HepG2 (cell line): ENCODE measurements at regions not wholly inside any gene's neighbourhood (a gene's known extent, or its start where the extent isn't known, plus 50 kb on each side); places are given as distances from the start of the nearest gene placed in this dataset.

Experiments used
- AKAP8 ChIP-seq: sonication (generic); formaldehyde crosslinking; IDR thresholded peaks from 2 replicates; pipeline ENCODE4 v1.5.1; 2020; ENCODE audit warnings: mild to moderate bottlenecking, missing genetic modification reagents
- CCDC6 ChIP-seq: sonication (generic); formaldehyde crosslinking; IDR thresholded peaks from 2 replicates; pipeline ENCODE4 v1.8.1; 2022; ENCODE audit warnings: mild to moderate bottlenecking, missing genetic modification reagents, moderate library complexity
- FOXA3 ChIP-seq: IDR thresholded peaks from 2 replicates; pipeline ENCODE4 v1.6.1; 2016; ENCODE audit warnings: missing genetic modification reagents, missing compliant biosample characterization
- HOXD1 ChIP-seq: sonication (generic); formaldehyde crosslinking; IDR thresholded peaks from 2 replicates; pipeline ENCODE4 v1.5.0; 2020; ENCODE audit warnings: missing genetic modification reagents
- IKZF1 ChIP-seq: fragments of 450-650 bp; IDR thresholded peaks from 2 replicates; pipeline ENCODE4 v1.7.1; 2016
- KDM1A ChIP-seq: IDR thresholded peaks from 2 replicates; pipeline ENCODE4 v1.6.1; 2016; ENCODE audit warnings: missing compliant biosample characterization
- MEIS1 ChIP-seq: sonication (generic); formaldehyde crosslinking; IDR thresholded peaks from 2 replicates; pipeline ENCODE4 v1.9.0; 2021; ENCODE audit warnings: mild to moderate bottlenecking, missing genetic modification reagents, moderate library complexity, borderline replicate concordance
- MEIS2 ChIP-seq: sonication (generic); formaldehyde crosslinking; IDR thresholded peaks from 2 replicates; pipeline ENCODE4 v1.9.0; 2021; ENCODE audit warnings: mild to moderate bottlenecking, missing genetic modification reagents
- MIER3 ChIP-seq: IDR thresholded peaks from 2 replicates; pipeline ENCODE4 v1.6.1; 2016; ENCODE audit warnings: missing compliant biosample characterization, borderline replicate concordance
- NBN ChIP-seq: fragments of 450-650 bp; conservative IDR thresholded peaks from 2 replicates; pipeline ENCODE4 v1.6.1; 2017
- RBM22 ChIP-seq: fragments of 200-400 bp; formaldehyde crosslinking; optimal IDR thresholded peaks from 2 replicates; pipeline ENCODE3; 2017; ENCODE audit warnings: mild to moderate bottlenecking, low read length, moderate library complexity
- RNF219 ChIP-seq: sonication (generic); formaldehyde crosslinking; IDR thresholded peaks from 2 replicates; pipeline ENCODE4 v1.5.0; 2020; ENCODE audit warnings: mild to moderate bottlenecking, missing genetic modification reagents
- SAP130 ChIP-seq: IDR thresholded peaks from 2 replicates; pipeline ENCODE4 v1.6.1; 2016; ENCODE audit warnings: low read depth
- SIN3A ChIP-seq: IDR thresholded peaks from 2 replicates; pipeline ENCODE4 v1.6.1; 2011; ENCODE audit warnings: low read depth, mild to moderate bottlenecking, control low read depth, low read length, borderline replicate concordance
- SMAD1 ChIP-seq: sonication (generic); formaldehyde crosslinking; IDR thresholded peaks from 2 replicates; pipeline ENCODE4 v1.4.0; 2020; ENCODE audit warnings: missing genetic modification reagents, low read depth, mild to moderate bottlenecking, borderline replicate concordance
- TBP ChIP-seq: sonication (generic); formaldehyde crosslinking; IDR thresholded peaks from 2 replicates; pipeline ENCODE4 v1.5.0; 2020; ENCODE audit warnings: missing genetic modification reagents
- ZBTB38 ChIP-seq: sonication (generic); formaldehyde crosslinking; IDR thresholded peaks from 2 replicates; pipeline ENCODE4 v1.5.1; 2020; ENCODE audit warnings: mild to moderate bottlenecking, missing genetic modification reagents
- ZBTB49 ChIP-seq: sonication (generic); formaldehyde crosslinking; IDR thresholded peaks from 2 replicates; pipeline ENCODE4 v1.4.0; 2020; ENCODE audit warnings: missing genetic modification reagents, borderline replicate concordance
- ZFP82 ChIP-seq: sonication (generic); formaldehyde crosslinking; IDR thresholded peaks from 2 replicates; pipeline ENCODE4 v1.5.1; 2020; ENCODE audit warnings: mild to moderate bottlenecking, missing genetic modification reagents, borderline replicate concordance
- ZMYM2 ChIP-seq: sonication (generic); formaldehyde crosslinking; IDR thresholded peaks from 2 replicates; pipeline ENCODE4 v1.8.0; 2022; ENCODE audit warnings: mild to moderate bottlenecking, missing genetic modification reagents
- ZMYM4 ChIP-seq: sonication (generic); formaldehyde crosslinking; IDR thresholded peaks from 2 replicates; pipeline ENCODE4 v1.8.1; 2023; ENCODE audit warnings: mild to moderate bottlenecking, missing genetic modification reagents
- ZNF10 ChIP-seq: sonication (generic); formaldehyde crosslinking; IDR thresholded peaks from 2 replicates; pipeline ENCODE4 v1.4.0; 2020; ENCODE audit warnings: mild to moderate bottlenecking, low read depth, missing genetic modification reagents, borderline replicate concordance
- ZNF501 ChIP-seq: sonication (generic); formaldehyde crosslinking; IDR thresholded peaks from 2 replicates; pipeline ENCODE4 v1.5.1; 2020; ENCODE audit warnings: mild to moderate bottlenecking, moderate library complexity, missing genetic modification reagents
- ZNF563 ChIP-seq: sonication (generic); formaldehyde crosslinking; IDR thresholded peaks from 2 replicates; pipeline ENCODE4 v1.8.0; 2022; ENCODE audit warnings: mild to moderate bottlenecking, moderate library complexity, missing genetic modification reagents
- ZNF598 ChIP-seq: sonication (generic); formaldehyde crosslinking; IDR thresholded peaks from 2 replicates; pipeline ENCODE4 v1.5.1; 2020; ENCODE audit warnings: mild to moderate bottlenecking, missing genetic modification reagents, borderline replicate concordance
- ZSCAN22 ChIP-seq: sonication (generic); formaldehyde crosslinking; IDR thresholded peaks from 2 replicates; pipeline ENCODE4 v1.4.0; 2020; ENCODE audit warnings: mild to moderate bottlenecking, missing genetic modification reagents
- TF ChIP-seq, protein P1 (sequence below): sonication (generic); formaldehyde crosslinking; IDR thresholded peaks from 2 replicates; pipeline ENCODE4 v1.4.0; 2020; ENCODE audit warnings: missing genetic modification reagents

DNA sequence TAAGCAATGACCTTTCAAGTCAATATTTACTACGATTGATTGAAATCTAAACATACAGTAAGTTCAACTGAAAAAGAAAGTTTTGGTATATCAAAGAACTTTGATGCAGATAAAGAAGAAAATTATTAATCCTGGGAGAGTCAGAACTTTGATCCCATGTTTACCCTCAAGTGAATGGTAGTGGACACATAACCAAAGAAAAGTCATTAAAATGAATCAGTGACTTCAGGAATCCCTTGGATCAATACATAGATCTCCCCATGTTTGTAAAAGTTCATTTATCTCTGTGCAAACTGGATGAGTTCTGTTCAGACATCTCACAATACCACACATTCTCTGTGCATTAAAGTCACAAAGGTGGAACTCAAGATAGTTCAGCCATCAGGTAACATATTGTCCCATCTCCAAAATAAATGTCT lies 75.5 kb upstream of the RELN start (continued):
- TF ChIP-seq MEIS2 (CRISPR knock-in tag) (no peak), KDM1A (CRISPR knock-in tag) (peak; percentile 64; the same call in 1 of the 2 replicates), MIER3 (peak; percentile 82; the same call in 1 of the 2 replicates), FOXA3 (CRISPR knock-in tag) (peak; percentile 99), CCDC6 (CRISPR knock-in tag) (no peak), HOXD1 (peak; percentile 94; the same call in 1 of the 2 replicates), ZMYM4 (CRISPR knock-in tag) (0 out of 2 replicates have a peak, but pooled peaks have one; percentile 57), RNF219 (CRISPR knock-in tag) (0 out of 2 replicates have a peak, but pooled peaks have one; percentile 33), NBN (no peak), ZNF501 (no peak), RBM22 (no peak), ZBTB38 (no peak), MEIS1 (no peak), ZFP82 (CRISPR knock-in tag) (no peak), IKZF1 (no peak), ZNF10 (CRISPR knock-in tag) (no peak), ZNF563 (no peak), ZMYM2 (CRISPR knock-in tag) (no peak), SIN3A (no peak), ZBTB49 (CRISPR knock-in tag) (no peak), AKAP8 (CRISPR knock-in tag) (no peak), ZSCAN22 (CRISPR knock-in tag) (no peak), SAP130 (CRISPR knock-in tag) (peak; percentile 79), SMAD1 (no peak), TBP (CRISPR knock-in tag) (no peak), ZNF598 (CRISPR knock-in tag) (no peak)
- TF ChIP-seq, protein P1, sequence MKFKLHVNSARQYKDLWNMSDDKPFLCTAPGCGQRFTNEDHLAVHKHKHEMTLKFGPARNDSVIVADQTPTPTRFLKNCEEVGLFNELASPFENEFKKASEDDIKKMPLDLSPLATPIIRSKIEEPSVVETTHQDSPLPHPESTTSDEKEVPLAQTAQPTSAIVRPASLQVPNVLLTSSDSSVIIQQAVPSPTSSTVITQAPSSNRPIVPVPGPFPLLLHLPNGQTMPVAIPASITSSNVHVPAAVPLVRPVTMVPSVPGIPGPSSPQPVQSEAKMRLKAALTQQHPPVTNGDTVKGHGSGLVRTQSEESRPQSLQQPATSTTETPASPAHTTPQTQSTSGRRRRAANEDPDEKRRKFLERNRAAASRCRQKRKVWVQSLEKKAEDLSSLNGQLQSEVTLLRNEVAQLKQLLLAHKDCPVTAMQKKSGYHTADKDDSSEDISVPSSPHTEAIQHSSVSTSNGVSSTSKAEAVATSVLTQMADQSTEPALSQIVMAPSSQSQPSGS (CRISPR knock-in tag) = peak; percentile 83
